ENCODE measurements at regions not wholly inside any gene's neighbourhood (a gene's known extent, or its start where the extent isn't known, plus 50 kb on each side); places are given as distances from the start of the nearest gene placed in this dataset.

GRCh38 chr2:32887125-32887524 lies 59.6 kb upstream of the LTBP1 start:
- H3K4me3 ChIP-seq: no peak overlapping the region
- no peaks in the 10 kb centered on the region for H3K36me3 ChIP-seq
- no peaks in the 10 kb centered on the region for H3K9me3 ChIP-seq
- no peak for DNase-seq (ENCODE audit: low spot score)
- no peak overlapping the region for H3K27ac ChIP-seq
- no peaks in the 10 kb centered on the region for H3K27me3 ChIP-seq (replicated peaks; ENCODE audit: insufficient read depth)
- no peaks in the 10 kb centered on the region for H3K4me1 ChIP-seq (ENCODE audit: control insufficient read depth in 1 of 2, low read depth in 2 of 2)
- no peak for TF ChIP-seq CTCF (IDR thresholded peaks at IDR 0.05)
- ATAC-seq (ENCODE audit: insufficient number of reproducible peaks, low FRiP score, low read depth): no peak

DNA sequence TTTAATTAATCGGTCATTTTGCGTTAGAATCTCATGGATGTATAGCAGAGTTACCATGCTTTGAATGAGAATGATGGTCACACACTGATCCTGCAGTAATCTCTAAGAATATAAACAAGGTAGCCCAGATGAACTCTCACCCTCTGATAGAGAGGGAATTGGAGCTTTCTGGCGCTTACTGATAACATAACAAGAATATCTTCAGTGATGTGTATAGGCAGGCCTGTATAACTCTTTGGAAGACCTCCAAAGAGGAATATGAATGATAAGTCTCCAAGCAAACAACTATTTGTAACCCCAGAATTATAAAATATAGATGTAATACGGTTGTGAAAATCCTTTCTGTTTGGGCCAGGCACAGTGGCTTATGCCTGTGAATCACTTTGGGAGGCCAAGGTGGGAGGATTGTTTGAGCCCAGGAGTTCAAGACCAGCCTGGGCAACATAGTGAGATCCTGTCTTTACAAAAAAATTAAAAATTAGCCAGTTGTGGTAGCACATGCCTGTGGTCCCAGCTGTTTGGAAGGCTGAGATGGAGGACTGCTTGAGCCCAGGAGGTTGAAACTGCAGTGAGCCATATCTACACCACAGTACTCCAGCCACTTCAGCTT lies 52.5 kb upstream of the LTBP1 start:
- no peaks in the 10 kb centered on the region for H3K9me3 ChIP-seq
- H3K27me3 ChIP-seq (replicated peaks; ENCODE audit: insufficient read depth): no peaks in the 10 kb centered on the region
- no peak overlapping the region for H3K27ac ChIP-seq
- no peak for TF ChIP-seq CTCF (IDR thresholded peaks at IDR 0.05)
- DNase-seq (ENCODE audit: low spot score): no peak
- no peaks in the 10 kb centered on the region for H3K4me1 ChIP-seq (ENCODE audit: control insufficient read depth in 1 of 2, low read depth in 2 of 2)
- no peaks in the 10 kb centered on the region for H3K36me3 ChIP-seq
- no peak overlapping the region for H3K4me3 ChIP-seq
- ATAC-seq (ENCODE audit: insufficient number of reproducible peaks, low FRiP score, low read depth): no peak

DNA sequence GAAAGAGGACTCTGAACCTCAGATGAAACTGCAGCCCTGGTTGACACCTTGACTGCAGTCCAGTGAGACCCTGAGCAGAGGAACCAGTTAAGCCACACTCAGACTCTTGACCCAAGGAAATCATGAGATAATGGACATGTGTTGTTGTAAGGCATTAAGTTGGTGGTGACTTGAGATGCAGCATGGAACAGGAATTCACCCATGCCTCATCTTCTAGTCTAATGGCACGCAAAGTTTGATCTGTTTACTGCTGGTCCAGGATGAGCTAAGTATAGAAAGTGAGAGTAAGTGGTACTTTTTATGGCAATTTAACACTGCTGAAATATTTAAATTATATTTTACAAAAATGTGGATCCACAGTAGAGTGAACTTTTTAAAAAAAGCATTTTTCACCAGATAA lies 51.3 kb upstream of the LTBP1 start:
- Histone ChIP-seq H3K4me1 (ENCODE audit: control insufficient read depth in 1 of 2, low read depth in 2 of 2) (no peaks in the 10 kb centered on the region), H3K36me3 (no peaks in the 10 kb centered on the region), H3K9me3 (no peaks in the 10 kb centered on the region), H3K27me3 (replicated peaks; ENCODE audit: insufficient read depth) (no peaks in the 10 kb centered on the region), H3K27ac (no peak overlapping the region), H3K4me3 (no peak overlapping the region)
- no peak for TF ChIP-seq CTCF (IDR thresholded peaks at IDR 0.05)
- DNase-seq (ENCODE audit: low spot score) (no peak), ATAC-seq (ENCODE audit: insufficient number of reproducible peaks, low FRiP score, low read depth) (no peak)
